ENCODE measurements at regions not wholly inside any gene's neighbourhood (a gene's known extent, or its start where the extent isn't known, plus 50 kb on each side); places are given as distances from the start of the nearest gene placed in this dataset.

- RAD21 ChIA-PET (ENCODE audit: low non-redundant PET in 1 of 2, low total read pairs in 2 of 2, uncharacterized antibody in 2 of 2, unreplicated experiment in 2 of 2), result no interaction called here
- H3K9ac ChIP-seq (ENCODE audit: low read length), result no peak overlapping the region
- POLR2A ChIA-PET, result no interaction called here
- no peaks in the 10 kb centered on the region for H3K36me3 ChIP-seq (ENCODE audit: control insufficient read depth in 1 of 2, insufficient read depth in 2 of 2, low read length in 2 of 2)
- intact Hi-C loops (cut with micrococcal nuclease), result no loop called here
- H3K4me1 ChIP-seq (ENCODE audit: control insufficient read depth in 1 of 2, insufficient read depth in 2 of 2, low read length in 2 of 2), result no peaks in the 10 kb centered on the region
- H3K27me3 ChIP-seq (ENCODE audit: insufficient read depth, low read length), result no peaks in the 10 kb centered on the region
- TF ChIP-seq EZH2phosphoT487 (IDR thresholded peaks at IDR 0.05; ENCODE audit: borderline replicate concordance), result no peak
- H3K4me2 ChIP-seq (ENCODE audit: low read length), result no peak overlapping the region
- no peaks in the 10 kb centered on the region for H3K9me2 ChIP-seq (ENCODE audit: insufficient read depth)
- no peak overlapping the region for H2AFZ ChIP-seq (ENCODE audit: low read depth, low read length, poor library complexity, severe bottlenecking)
- no peaks in the 10 kb centered on the region for H3K79me2 ChIP-seq (ENCODE audit: insufficient read depth, low read length)
- H4K20me1 ChIP-seq (ENCODE audit: insufficient read depth), result no peaks in the 10 kb centered on the region
- CTCF ChIA-PET, result no interaction called here
- no peak overlapping the region for H3K27ac ChIP-seq (ENCODE audit: low read depth, low read length)
- BruUV-seq (replicated peaks), result no TSS peak
- no peak for ATAC-seq
- no peak for DNase-seq (ENCODE audit: low read depth, low spot score)
- no peak overlapping the region for H3K4me3 ChIP-seq (replicated peaks in 1 of 2; ENCODE audit: low read depth in 1 of 2, low read length in 2 of 2)
- H3K9me3 ChIP-seq (ENCODE audit: control insufficient read depth in 1 of 2, insufficient read depth in 1 of 2, low read depth in 1 of 2, low read length in 2 of 2), result peaks cover 0 to 12% of the 10 kb centered on the region in 2 experiments; a peak in 2 of 4 replicates
These were observed 188.5 kb downstream of the LIG4 start for GRCh38 chr13:108026680-108027410.

- no peaks in the 10 kb centered on the region for H3K79me2 ChIP-seq (ENCODE audit: insufficient read depth, low read length)
- no peak overlapping the region for H2AFZ ChIP-seq (ENCODE audit: low read depth, low read length, poor library complexity, severe bottlenecking)
- no peak overlapping the region for H3K4me3 ChIP-seq (replicated peaks in 1 of 2; ENCODE audit: low read depth in 1 of 2, low read length in 2 of 2)
- H3K9me2 ChIP-seq (ENCODE audit: insufficient read depth), result no peaks in the 10 kb centered on the region
- H3K9me3 ChIP-seq (ENCODE audit: control insufficient read depth in 1 of 2, insufficient read depth in 1 of 2, low read depth in 1 of 2, low read length in 2 of 2), result peaks cover 4 to 6% of the 10 kb centered on the region in 2 experiments; a peak in 2 of 4 replicates
- intact Hi-C loops (cut with micrococcal nuclease), result no loop called here
- no peaks in the 10 kb centered on the region for H4K20me1 ChIP-seq (ENCODE audit: insufficient read depth)
- ChIA-PET CTCF (no interaction called here), RAD21 (ENCODE audit: low non-redundant PET in 1 of 2, low total read pairs in 2 of 2, uncharacterized antibody in 2 of 2, unreplicated experiment in 2 of 2) (no interaction called here), POLR2A (no interaction called here)
- H3K27ac ChIP-seq (ENCODE audit: low read depth, low read length), result no peak overlapping the region
- no peak for DNase-seq (ENCODE audit: low read depth, low spot score)
- ATAC-seq, result no peak
- no peaks in the 10 kb centered on the region for H3K36me3 ChIP-seq (ENCODE audit: control insufficient read depth in 1 of 2, insufficient read depth in 2 of 2, low read length in 2 of 2)
- no peak overlapping the region for H3K9ac ChIP-seq (ENCODE audit: low read length)
- TF ChIP-seq ZBTB33 (IDR thresholded peaks at IDR 0.05; ENCODE audit: extremely low read depth, insufficient replicate concordance, low read length) (no peak), EZH2phosphoT487 (IDR thresholded peaks at IDR 0.05; ENCODE audit: borderline replicate concordance) (no peak), FOSL1 (IDR thresholded peaks at IDR 0.05; ENCODE audit: low read depth) (no peak), ATF3 (IDR thresholded peaks at IDR 0.05) (no peak), TCF7L2 (IDR thresholded peaks at IDR 0.05; ENCODE audit: borderline replicate concordance, extremely low read depth, insufficient read depth, insufficient read length) (no peak), ELF1 (IDR thresholded peaks at IDR 0.05; ENCODE audit: borderline replicate concordance, low read depth) (no peak)
- H3K4me2 ChIP-seq (ENCODE audit: low read length), result no peak overlapping the region
- no peaks in the 10 kb centered on the region for H3K27me3 ChIP-seq (ENCODE audit: insufficient read depth, low read length)
- H3K4me1 ChIP-seq (ENCODE audit: control insufficient read depth in 1 of 2, insufficient read depth in 2 of 2, low read length in 2 of 2), result no peaks in the 10 kb centered on the region
- no TSS peak for BruUV-seq (replicated peaks)
These were observed 195.3 kb downstream of the LIG4 start for GRCh38 chr13:108020027-108020426.
